ENCODE measurements at regions not wholly inside any gene's neighbourhood (a gene's known extent, or its start where the extent isn't known, plus 50 kb on each side); places are given as distances from the start of the nearest gene placed in this dataset.

DNA sequence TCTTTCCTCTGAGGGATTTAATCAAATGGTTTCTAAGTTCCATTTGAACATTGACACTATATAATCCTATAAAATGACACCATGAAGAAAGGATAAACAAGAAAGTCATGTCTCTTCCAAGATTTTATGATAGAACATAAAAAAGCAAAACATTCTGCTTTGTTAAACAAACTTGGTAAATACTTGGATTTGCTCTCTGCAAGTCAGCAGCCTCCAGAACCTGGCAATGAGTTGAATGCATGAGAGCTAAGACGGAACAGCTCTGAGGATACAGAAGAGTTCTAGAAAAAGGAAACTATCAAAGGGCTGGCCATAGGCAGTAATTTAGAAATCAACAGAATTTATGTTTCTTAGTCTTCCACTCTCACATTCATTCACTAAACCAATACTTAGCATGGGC is 656.0 kb upstream of the ID4 start:
- TF ChIP-seq, protein P1, sequence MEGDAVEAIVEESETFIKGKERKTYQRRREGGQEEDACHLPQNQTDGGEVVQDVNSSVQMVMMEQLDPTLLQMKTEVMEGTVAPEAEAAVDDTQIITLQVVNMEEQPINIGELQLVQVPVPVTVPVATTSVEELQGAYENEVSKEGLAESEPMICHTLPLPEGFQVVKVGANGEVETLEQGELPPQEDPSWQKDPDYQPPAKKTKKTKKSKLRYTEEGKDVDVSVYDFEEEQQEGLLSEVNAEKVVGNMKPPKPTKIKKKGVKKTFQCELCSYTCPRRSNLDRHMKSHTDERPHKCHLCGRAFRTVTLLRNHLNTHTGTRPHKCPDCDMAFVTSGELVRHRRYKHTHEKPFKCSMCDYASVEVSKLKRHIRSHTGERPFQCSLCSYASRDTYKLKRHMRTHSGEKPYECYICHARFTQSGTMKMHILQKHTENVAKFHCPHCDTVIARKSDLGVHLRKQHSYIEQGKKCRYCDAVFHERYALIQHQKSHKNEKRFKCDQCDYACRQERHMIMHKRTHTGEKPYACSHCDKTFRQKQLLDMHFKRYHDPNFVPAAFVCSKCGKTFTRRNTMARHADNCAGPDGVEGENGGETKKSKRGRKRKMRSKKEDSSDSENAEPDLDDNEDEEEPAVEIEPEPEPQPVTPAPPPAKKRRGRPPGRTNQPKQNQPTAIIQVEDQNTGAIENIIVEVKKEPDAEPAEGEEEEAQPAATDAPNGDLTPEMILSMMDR (conservative IDR thresholded peaks at IDR 0.05; ENCODE audit: low read length): no peak
- H3K4me3 ChIP-seq (ENCODE audit: low read length): no peak overlapping the region
- no peak for DNase-seq (ENCODE audit: low read depth)

GRCh38 chr6:19193624-19194023 is 643.5 kb upstream of the ID4 start:
- no peak overlapping the region for H3K4me3 ChIP-seq (ENCODE audit: low read length)
- DNase-seq (ENCODE audit: low read depth): no peak
- TF ChIP-seq, protein P1 (conservative IDR thresholded peaks at IDR 0.05; ENCODE audit: low read length): no peak

GRCh38 chr6:19204445-19204844 is 632.7 kb upstream of the ID4 start:
- H3K4me3 ChIP-seq (ENCODE audit: low read length): no peak overlapping the region
- no peak for DNase-seq (ENCODE audit: low read depth)
- TF ChIP-seq, protein P1 (conservative IDR thresholded peaks at IDR 0.05; ENCODE audit: low read length): no peak

DNA sequence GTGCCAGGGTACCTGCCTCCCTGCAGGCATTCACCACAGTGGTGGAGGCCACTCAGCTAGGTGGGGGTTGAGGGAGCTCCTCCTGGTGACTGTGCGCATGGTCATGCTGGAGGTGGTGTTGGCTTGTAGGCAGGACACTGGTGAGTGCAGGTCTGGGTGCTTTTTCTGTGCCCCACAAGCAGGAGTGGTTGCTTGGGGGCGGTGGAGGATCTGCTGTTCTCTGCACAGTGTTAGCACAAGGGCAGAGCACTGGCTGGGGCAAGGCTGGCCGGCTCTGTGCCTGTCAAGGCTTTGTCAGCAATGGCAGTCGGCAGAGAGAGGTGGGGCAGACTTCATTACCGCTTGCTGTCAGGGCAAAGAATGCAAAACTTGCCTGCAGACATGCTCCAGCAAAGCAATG is 632.1 kb upstream of the ID4 start:
- TF ChIP-seq, protein P1 (conservative IDR thresholded peaks at IDR 0.05; ENCODE audit: low read length): no peak
- H3K4me3 ChIP-seq (ENCODE audit: low read length): no peak overlapping the region
- DNase-seq (ENCODE audit: low read depth): no peak

DNA sequence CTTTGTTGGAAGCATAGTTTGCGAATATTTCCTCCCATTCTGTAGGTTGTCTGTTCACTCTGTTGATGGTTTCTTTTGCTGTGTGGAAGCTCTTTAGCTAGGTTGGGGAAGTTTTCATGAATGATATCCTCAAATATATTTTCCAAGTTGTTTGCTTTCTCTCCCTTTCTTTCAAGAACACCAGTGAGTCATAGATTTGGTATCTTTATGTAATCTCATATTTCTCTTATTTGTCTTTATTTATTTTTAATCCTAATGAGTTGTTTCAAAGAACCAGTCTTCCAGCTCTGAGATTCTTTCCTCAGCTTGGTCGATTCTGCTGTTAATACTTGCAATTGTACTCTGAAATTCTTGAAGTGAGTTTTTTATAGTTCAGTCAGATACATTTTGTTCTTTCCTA is 628.0 kb upstream of the ID4 start:
- TF ChIP-seq, protein P1 (conservative IDR thresholded peaks at IDR 0.05; ENCODE audit: low read length): no peak
- no peak overlapping the region for H3K4me3 ChIP-seq (ENCODE audit: low read length)
- DNase-seq (ENCODE audit: low read depth): no peak

DNA sequence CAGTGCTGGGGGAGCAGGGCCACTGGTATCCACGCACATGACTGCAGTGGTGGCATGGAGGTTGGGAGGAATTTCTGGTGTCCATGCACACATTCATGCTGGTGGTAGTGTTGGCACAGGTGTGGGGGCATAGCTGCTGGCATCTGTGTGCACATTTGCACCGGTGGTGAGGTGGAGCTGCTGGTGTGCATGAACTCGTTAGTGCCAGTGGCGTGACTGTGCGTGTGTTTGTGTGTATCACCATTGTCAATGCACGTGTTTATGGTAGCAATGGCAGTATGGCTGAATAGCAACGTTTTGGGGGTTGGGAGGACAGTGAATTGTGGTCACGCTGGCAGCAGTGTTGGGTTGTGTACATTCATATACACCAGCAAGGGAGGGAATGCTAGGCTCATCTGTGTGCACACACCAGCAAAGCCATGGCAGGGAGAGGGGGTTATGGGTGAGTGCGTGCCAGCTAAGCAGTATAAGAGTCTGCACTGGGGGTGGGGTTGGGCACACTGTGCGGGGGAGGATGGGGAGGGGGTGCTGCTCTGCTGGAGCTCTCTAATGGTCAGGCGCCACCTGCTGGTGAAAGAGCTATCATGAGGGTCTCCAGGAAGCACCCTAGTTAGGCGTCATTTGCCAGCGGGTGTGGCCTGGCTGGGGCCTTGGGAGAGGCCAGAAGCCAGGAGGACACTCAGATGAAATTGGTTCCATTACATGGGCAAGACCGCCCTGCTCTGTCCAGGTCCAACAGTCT is 626.1 kb upstream of the ID4 start:
- TF ChIP-seq, protein P1 (conservative IDR thresholded peaks at IDR 0.05; ENCODE audit: low read length): no peak
- no peak for DNase-seq (ENCODE audit: low read depth)
- H3K4me3 ChIP-seq (ENCODE audit: low read length): no peak overlapping the region

DNA sequence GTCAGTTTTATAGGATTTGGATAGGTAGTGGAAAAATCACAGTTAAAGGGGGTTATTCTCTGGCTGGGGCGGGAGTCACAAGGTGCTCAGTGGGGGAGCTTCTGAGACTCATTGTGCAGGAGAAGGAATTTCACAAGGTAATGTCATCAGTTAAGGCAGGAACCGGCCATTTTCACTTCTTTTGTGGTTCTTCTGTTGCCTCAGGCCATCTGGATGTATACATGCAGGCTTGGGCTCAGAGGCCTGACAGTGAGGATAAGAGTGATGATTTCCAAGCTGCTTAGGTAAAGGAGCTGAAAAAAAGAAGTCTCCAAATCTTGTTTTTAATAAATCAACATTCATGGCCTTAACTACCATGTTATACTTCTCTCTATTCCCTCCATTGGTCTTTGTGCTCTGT is 622.9 kb upstream of the ID4 start:
- no peak overlapping the region for H3K4me3 ChIP-seq (ENCODE audit: low read length)
- no peak for DNase-seq (ENCODE audit: low read depth)
- TF ChIP-seq, protein P1 (conservative IDR thresholded peaks at IDR 0.05; ENCODE audit: low read length): no peak
